ENCODE measurements at regions not wholly inside any gene's neighbourhood (a gene's known extent, or its start where the extent isn't known, plus 50 kb on each side); places are given as distances from the start of the nearest gene placed in this dataset.

GRCh38 chr6:48378884-48379407, 267.9 kb upstream of the PTCHD4 start:
- no peak for TF ChIP-seq EZH2 (IDR thresholded peaks at IDR 0.05; ENCODE audit: borderline replicate concordance, low read length)
- TF ChIP-seq, protein P1, sequence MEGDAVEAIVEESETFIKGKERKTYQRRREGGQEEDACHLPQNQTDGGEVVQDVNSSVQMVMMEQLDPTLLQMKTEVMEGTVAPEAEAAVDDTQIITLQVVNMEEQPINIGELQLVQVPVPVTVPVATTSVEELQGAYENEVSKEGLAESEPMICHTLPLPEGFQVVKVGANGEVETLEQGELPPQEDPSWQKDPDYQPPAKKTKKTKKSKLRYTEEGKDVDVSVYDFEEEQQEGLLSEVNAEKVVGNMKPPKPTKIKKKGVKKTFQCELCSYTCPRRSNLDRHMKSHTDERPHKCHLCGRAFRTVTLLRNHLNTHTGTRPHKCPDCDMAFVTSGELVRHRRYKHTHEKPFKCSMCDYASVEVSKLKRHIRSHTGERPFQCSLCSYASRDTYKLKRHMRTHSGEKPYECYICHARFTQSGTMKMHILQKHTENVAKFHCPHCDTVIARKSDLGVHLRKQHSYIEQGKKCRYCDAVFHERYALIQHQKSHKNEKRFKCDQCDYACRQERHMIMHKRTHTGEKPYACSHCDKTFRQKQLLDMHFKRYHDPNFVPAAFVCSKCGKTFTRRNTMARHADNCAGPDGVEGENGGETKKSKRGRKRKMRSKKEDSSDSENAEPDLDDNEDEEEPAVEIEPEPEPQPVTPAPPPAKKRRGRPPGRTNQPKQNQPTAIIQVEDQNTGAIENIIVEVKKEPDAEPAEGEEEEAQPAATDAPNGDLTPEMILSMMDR (conservative IDR thresholded peaks at IDR 0.05 in 1 of 2, IDR thresholded peaks at IDR 0.05 in 1 of 2; ENCODE audit: extremely low read depth in 1 of 2, insufficient read depth in 1 of 2, low read depth in 1 of 2, low read length in 2 of 2), result no peak

All from mammary epithelial cell (primary cell).